ENCODE measurements at regions not wholly inside any gene's neighbourhood (a gene's known extent, or its start where the extent isn't known, plus 50 kb on each side); places are given as distances from the start of the nearest gene placed in this dataset.

DNA sequence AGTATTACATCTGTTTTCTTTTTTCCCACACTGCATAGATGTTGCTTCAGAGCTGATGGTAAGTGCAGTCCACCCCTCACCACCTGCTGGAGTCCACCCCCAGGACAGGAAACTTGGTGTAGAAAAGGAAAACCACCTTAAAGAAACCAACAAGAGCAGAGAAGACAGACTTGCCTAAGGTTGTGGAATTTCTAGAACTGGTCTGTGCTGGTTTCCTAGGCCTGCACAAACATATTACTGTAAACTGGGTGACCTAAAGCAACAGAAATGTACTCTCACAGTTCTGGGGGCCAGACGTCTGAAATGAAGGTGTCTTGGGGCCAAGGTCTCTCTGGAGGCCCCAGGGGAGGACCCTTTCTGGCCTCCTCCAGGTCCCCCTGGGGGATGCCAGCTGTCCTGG, 293.4 kb upstream of the IRX1 start:
- no peak for TF ChIP-seq SP1 (IDR thresholded peaks at IDR 0.05)
- TF ChIP-seq NFRKB (IDR thresholded peaks at IDR 0.05): no peak
- TF ChIP-seq FOXA1 (IDR thresholded peaks at IDR 0.05): no peak
- no peak for TF ChIP-seq FOXK2 (IDR thresholded peaks at IDR 0.05)
- no peak for TF ChIP-seq BHLHE40 (IDR thresholded peaks at IDR 0.05; ENCODE audit: borderline replicate concordance)
- TF ChIP-seq FOXM1 (IDR thresholded peaks at IDR 0.05; ENCODE audit: borderline replicate concordance): no peak
- TF ChIP-seq, protein P1, sequence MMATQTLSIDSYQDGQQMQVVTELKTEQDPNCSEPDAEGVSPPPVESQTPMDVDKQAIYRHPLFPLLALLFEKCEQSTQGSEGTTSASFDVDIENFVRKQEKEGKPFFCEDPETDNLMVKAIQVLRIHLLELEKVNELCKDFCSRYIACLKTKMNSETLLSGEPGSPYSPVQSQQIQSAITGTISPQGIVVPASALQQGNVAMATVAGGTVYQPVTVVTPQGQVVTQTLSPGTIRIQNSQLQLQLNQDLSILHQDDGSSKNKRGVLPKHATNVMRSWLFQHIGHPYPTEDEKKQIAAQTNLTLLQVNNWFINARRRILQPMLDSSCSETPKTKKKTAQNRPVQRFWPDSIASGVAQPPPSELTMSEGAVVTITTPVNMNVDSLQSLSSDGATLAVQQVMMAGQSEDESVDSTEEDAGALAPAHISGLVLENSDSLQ (IDR thresholded peaks at IDR 0.05): no peak
- TF ChIP-seq ARNT (IDR thresholded peaks at IDR 0.05): no peak
- TF ChIP-seq CTBP1 (IDR thresholded peaks at IDR 0.05; ENCODE audit: borderline replicate concordance): no peak
- TF ChIP-seq LEF1 (IDR thresholded peaks at IDR 0.05; ENCODE audit: borderline replicate concordance): no peak

Measured in HEK293T (cell line).